MM.1S (cell line): ENCODE measurements at regions not wholly inside any gene's neighbourhood (a gene's known extent, or its start where the extent isn't known, plus 50 kb on each side); places are given as distances from the start of the nearest gene placed in this dataset.

ENCODE experiments used
- DNase-seq: peaks from one replicate; pipeline ENCODE4 v3.0.0-alpha.2; 2015
- H2AFZ ChIP-seq: fragments of 300-600 bp; sonication (generic); 2 replicates; pipeline ENCODE4 v1.6.0; 2016; ENCODE audit warnings: antibody characterized with exemption, low read length
- H3F3A ChIP-seq: fragments of 300-600 bp; sonication (generic); 2 replicates; pipeline ENCODE4 v1.6.1; 2016; ENCODE audit warnings: mild to moderate bottlenecking, antibody characterized with exemption, low read length, moderate library complexity, mixed read lengths; ENCODE audit not compliant: insufficient read depth
- H3K27ac ChIP-seq: fragments of 300-600 bp; sonication (generic); 2 replicates; pipeline ENCODE4 v1.5.1; 2016; ENCODE audit warnings: mild to moderate bottlenecking, low read length
- H3K27me3 ChIP-seq: fragments of 300-600 bp; sonication (generic); replicated peaks from 2 replicates; pipeline ENCODE4 v1.6.0; 2016; ENCODE audit warnings: low read length; ENCODE audit not compliant: insufficient read depth
- H3K36me3 ChIP-seq: fragments of 300-600 bp; sonication (generic); replicated peaks from 2 replicates; pipeline ENCODE4 v1.6.1; 2016; ENCODE audit warnings: mild to moderate bottlenecking, low read length, mixed read lengths; ENCODE audit not compliant: insufficient read depth
- H3K4me1 ChIP-seq: fragments of 300-600 bp; sonication (generic); 2 replicates; pipeline ENCODE4 v1.6.1; 2016; ENCODE audit warnings: low read length, mixed read lengths
- H3K4me2 ChIP-seq: fragments of 300-600 bp; sonication (generic); 2 replicates; pipeline ENCODE4 v1.6.0; 2016; ENCODE audit warnings: low read depth, low read length
- H3K4me3 ChIP-seq: fragments of 300-600 bp; sonication (generic); 2 replicates; pipeline ENCODE4 v1.5.1; 2016; ENCODE audit warnings: low read length, mixed read lengths
- H3K79me2 ChIP-seq: fragments of 300-600 bp; sonication (generic); 2 replicates; pipeline ENCODE4 v1.6.1; 2016; ENCODE audit warnings: mixed run types, low read length, mixed read lengths
- H3K9ac ChIP-seq: fragments of 300-600 bp; sonication (generic); 2 replicates; pipeline ENCODE4 v1.6.1; 2016; ENCODE audit warnings: low read length, mixed read lengths
- H3K9me2 ChIP-seq: fragments of 300-600 bp; sonication (generic); replicated peaks from 2 replicates; pipeline ENCODE4 v1.6.1; 2016; ENCODE audit warnings: mild to moderate bottlenecking, low read length, mixed read lengths; ENCODE audit not compliant: insufficient read depth
- H3K9me3 ChIP-seq: fragments of 300-600 bp; sonication (generic); replicated peaks from 2 replicates; pipeline ENCODE4 v1.6.1; 2016; ENCODE audit warnings: mild to moderate bottlenecking, low read length, mixed read lengths; ENCODE audit not compliant: insufficient read depth
- H4K20me1 ChIP-seq: fragments of 300-600 bp; sonication (generic); 2 replicates; pipeline ENCODE4 v1.6.1; 2016; ENCODE audit warnings: mild to moderate bottlenecking, low read length, moderate library complexity, mixed read lengths; ENCODE audit not compliant: insufficient read depth
- EZH2 ChIP-seq: fragments of 300-600 bp; sonication (generic); optimal IDR thresholded peaks from 2 replicates; pipeline ENCODE3; 2017; ENCODE audit warnings: low read depth, mild to moderate bottlenecking, antibody characterized with exemption, low read length, mixed read lengths
- EZH2phosphoT487 ChIP-seq: fragments of 300-600 bp; sonication (generic); IDR thresholded peaks from 2 replicates; pipeline ENCODE4 v1.6.1; 2018; ENCODE audit warnings: antibody characterized with exemption, low read length
- TF ChIP-seq, protein P1 (sequence below): fragments of 300-600 bp; sonication (generic); IDR thresholded peaks from 2 replicates; pipeline ENCODE4 v1.5.1; 2016; ENCODE audit warnings: antibody characterized with exemption, low read length, mixed read lengths

GRCh38 chr14:53515276-53515675, 362.2 kb upstream of the DDHD1 start:
- Histone ChIP-seq H3K9me3 (no peaks in the 10 kb centered on the region), H3K79me2 (no peaks in the 10 kb centered on the region), H2AFZ (no peak overlapping the region), H3K27ac (no peak overlapping the region), H3K27me3 (no peaks in the 10 kb centered on the region), H3K4me1 (no peaks in the 10 kb centered on the region), H3K9me2 (no peaks in the 10 kb centered on the region), H3F3A (no peaks in the 10 kb centered on the region), H4K20me1 (no peaks in the 10 kb centered on the region), H3K36me3 (no peaks in the 10 kb centered on the region), H3K4me3 (no peak overlapping the region), H3K9ac (no peak overlapping the region), H3K4me2 (no peak overlapping the region)
- no peak for TF ChIP-seq EZH2
- TF ChIP-seq EZH2phosphoT487: no peak
- TF ChIP-seq, protein P1, sequence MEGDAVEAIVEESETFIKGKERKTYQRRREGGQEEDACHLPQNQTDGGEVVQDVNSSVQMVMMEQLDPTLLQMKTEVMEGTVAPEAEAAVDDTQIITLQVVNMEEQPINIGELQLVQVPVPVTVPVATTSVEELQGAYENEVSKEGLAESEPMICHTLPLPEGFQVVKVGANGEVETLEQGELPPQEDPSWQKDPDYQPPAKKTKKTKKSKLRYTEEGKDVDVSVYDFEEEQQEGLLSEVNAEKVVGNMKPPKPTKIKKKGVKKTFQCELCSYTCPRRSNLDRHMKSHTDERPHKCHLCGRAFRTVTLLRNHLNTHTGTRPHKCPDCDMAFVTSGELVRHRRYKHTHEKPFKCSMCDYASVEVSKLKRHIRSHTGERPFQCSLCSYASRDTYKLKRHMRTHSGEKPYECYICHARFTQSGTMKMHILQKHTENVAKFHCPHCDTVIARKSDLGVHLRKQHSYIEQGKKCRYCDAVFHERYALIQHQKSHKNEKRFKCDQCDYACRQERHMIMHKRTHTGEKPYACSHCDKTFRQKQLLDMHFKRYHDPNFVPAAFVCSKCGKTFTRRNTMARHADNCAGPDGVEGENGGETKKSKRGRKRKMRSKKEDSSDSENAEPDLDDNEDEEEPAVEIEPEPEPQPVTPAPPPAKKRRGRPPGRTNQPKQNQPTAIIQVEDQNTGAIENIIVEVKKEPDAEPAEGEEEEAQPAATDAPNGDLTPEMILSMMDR: no peak
- no peak for DNase-seq

- Histone ChIP-seq H3K4me3 (no peak overlapping the region), H3K36me3 (no peaks in the 10 kb centered on the region), H3K4me2 (no peak overlapping the region), H4K20me1 (no peaks in the 10 kb centered on the region), H3F3A (no peaks in the 10 kb centered on the region), H3K9me2 (no peaks in the 10 kb centered on the region), H3K27me3 (no peaks in the 10 kb centered on the region), H3K9me3 (no peaks in the 10 kb centered on the region), H3K9ac (no peak overlapping the region), H3K27ac (no peak overlapping the region), H3K4me1 (no peaks in the 10 kb centered on the region), H2AFZ (no peak overlapping the region), H3K79me2 (no peaks in the 10 kb centered on the region)
- no peak for DNase-seq
- TF ChIP-seq, protein P1: no peak
- TF ChIP-seq EZH2phosphoT487 (no peak), EZH2 (no peak)
Measured at GRCh38 chr14:53514197-53514596, 361.1 kb upstream of the DDHD1 start.

GRCh38 chr14:53510281-53510912, 357.3 kb upstream of the DDHD1 start:
- no peaks in the 10 kb centered on the region for H3K79me2 ChIP-seq
- no peak overlapping the region for H3K27ac ChIP-seq

More at GRCh38 chr14:53510281-53510912, 357.3 kb upstream of the DDHD1 start:
- Histone ChIP-seq H3K9me3 (no peaks in the 10 kb centered on the region), H3K36me3 (no peaks in the 10 kb centered on the region), H3F3A (no peaks in the 10 kb centered on the region), H3K4me1 (no peaks in the 10 kb centered on the region), H2AFZ (no peak overlapping the region), H3K9me2 (no peaks in the 10 kb centered on the region), H4K20me1 (no peaks in the 10 kb centered on the region), H3K27me3 (no peaks in the 10 kb centered on the region), H3K4me2 (no peak overlapping the region), H3K4me3 (no peak overlapping the region), H3K9ac (no peak overlapping the region)
- DNase-seq: no peak
- no peak for TF ChIP-seq EZH2
- no peak for TF ChIP-seq EZH2phosphoT487
- TF ChIP-seq, protein P1: no peak
